Left lung (tissue), 4 donors: ENCODE measurements at regions not wholly inside any gene's neighbourhood (a gene's known extent, or its start where the extent isn't known, plus 50 kb on each side); places are given as distances from the start of the nearest gene placed in this dataset.

ENCODE experiments used
- ATAC-seq: fragments of 200-7000 bp; cut with Tn5 transposase; one replicate; pipeline ENCODE4 v1.9.1; 2020; ENCODE audit warnings: moderate library complexity
- DNase-seq, 4 donors: peaks; one replicate each; pipeline ENCODE4 v3.0.0-alpha.2; 2013 to 2020
- H3K27ac ChIP-seq, 2 donors: fragments of 200-600 bp; sonication (generic) in 1 of 2; one replicate each; pipeline versions ENCODE4 v1.5.0 to v1.8.0; 2020 to 2021
- H3K27me3 ChIP-seq, 2 donors: fragments of 200-600 bp; sonication (generic) in 1 of 2; one replicate each; pipeline versions ENCODE4 v1.5.0 to v1.8.0; 2020 to 2021
- H3K36me3 ChIP-seq, 2 donors: fragments of 200-600 bp; sonication (generic) in 1 of 2; one replicate each; pipeline versions ENCODE4 v1.5.0 to v1.8.0; 2020 to 2021
- H3K4me1 ChIP-seq, 2 donors: fragments of 200-600 bp; one replicate each; pipeline ENCODE4 v1.8.0; 2021
- H3K4me3 ChIP-seq, 2 donors: fragments of 200-600 bp; sonication (generic) in 1 of 2; one replicate each; pipeline versions ENCODE4 v1.5.0 to v1.8.0; 2020 to 2021; ENCODE audit warnings: mild to moderate bottlenecking in 1 of 2
- H3K9me3 ChIP-seq, 2 donors: fragments of 200-600 bp; sonication (generic) in 1 of 2; one replicate each; pipeline versions ENCODE4 v1.5.0 to v1.8.0; 2020 to 2021
- intact Hi-C, 2 donors: fragments of 100-400 bp; cut with DNase I; formaldehyde crosslinking; loops; one replicate each; pipeline versions ENCODE4 v1.11.2 to v1.14.2; 2022
- TF ChIP-seq, protein P1 (sequence below), 2 donors: fragments of 200-600 bp; sonication (generic) in 1 of 2; IDR thresholded peaks; one replicate each; pipeline versions ENCODE4 v1.5.0 to v1.8.0; 2021; ENCODE audit warnings: antibody characterized with exemption in 2 of 2
- donor health status: DM: no; HTN: yes; CAD: no.
- donor health status: DM: no; HTN: no; CAD: no.

DNA sequence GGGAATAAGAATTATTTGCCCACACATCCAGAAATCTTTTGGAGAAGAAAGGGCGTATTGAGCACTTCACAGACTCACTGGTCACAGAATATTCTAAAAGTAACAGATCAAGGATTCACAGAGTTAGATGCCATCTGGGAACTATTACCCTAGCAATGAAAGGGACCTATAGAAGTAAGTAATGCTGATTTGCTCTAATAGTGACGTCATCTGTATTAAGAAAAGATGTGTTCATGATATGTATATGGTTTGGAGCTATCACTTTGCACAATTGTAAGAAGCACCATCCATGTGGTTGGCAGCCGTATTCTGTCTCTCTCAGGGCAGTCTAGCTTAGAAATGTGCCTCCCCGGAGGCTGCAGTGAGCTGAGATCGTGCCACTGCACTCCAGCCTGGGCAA lies 52.8 kb upstream of the SV2C start:
- no peaks in the 10 kb centered on the region for H3K4me1 ChIP-seq
- intact Hi-C loops: no loop called here
- no peak overlapping the region for H3K4me3 ChIP-seq
- no peaks in the 10 kb centered on the region for H3K27me3 ChIP-seq
- no peak overlapping the region for H3K27ac ChIP-seq
- ATAC-seq (no peak), DNase-seq (no peak)
- no peaks in the 10 kb centered on the region for H3K36me3 ChIP-seq
- no peaks in the 10 kb centered on the region for H3K9me3 ChIP-seq
- TF ChIP-seq, protein P1, sequence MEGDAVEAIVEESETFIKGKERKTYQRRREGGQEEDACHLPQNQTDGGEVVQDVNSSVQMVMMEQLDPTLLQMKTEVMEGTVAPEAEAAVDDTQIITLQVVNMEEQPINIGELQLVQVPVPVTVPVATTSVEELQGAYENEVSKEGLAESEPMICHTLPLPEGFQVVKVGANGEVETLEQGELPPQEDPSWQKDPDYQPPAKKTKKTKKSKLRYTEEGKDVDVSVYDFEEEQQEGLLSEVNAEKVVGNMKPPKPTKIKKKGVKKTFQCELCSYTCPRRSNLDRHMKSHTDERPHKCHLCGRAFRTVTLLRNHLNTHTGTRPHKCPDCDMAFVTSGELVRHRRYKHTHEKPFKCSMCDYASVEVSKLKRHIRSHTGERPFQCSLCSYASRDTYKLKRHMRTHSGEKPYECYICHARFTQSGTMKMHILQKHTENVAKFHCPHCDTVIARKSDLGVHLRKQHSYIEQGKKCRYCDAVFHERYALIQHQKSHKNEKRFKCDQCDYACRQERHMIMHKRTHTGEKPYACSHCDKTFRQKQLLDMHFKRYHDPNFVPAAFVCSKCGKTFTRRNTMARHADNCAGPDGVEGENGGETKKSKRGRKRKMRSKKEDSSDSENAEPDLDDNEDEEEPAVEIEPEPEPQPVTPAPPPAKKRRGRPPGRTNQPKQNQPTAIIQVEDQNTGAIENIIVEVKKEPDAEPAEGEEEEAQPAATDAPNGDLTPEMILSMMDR (IDR thresholded peaks at IDR 0.05): no peak

DNA sequence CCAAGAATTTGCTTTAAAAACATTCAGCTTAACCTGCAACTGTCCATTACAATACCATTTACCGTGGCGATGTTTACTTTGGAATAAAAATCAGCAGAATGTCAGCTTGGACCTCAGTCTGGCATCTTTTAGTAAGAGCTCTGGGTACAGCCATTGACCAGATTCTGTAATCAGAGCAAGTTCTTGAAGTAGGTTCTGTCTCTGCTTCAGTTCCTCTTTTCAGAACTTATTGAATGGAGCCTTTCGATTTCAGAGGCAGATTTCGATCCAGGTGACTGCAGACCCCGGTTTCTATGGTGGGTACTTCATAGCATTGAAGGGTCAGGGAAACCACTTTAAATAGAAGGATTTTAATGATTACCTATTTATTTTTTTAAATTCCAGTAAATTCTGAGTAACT lies 53.4 kb upstream of the SV2C start:
- TF ChIP-seq, protein P1 (IDR thresholded peaks at IDR 0.05): no peak
- intact Hi-C loops: no loop called here

DNA sequence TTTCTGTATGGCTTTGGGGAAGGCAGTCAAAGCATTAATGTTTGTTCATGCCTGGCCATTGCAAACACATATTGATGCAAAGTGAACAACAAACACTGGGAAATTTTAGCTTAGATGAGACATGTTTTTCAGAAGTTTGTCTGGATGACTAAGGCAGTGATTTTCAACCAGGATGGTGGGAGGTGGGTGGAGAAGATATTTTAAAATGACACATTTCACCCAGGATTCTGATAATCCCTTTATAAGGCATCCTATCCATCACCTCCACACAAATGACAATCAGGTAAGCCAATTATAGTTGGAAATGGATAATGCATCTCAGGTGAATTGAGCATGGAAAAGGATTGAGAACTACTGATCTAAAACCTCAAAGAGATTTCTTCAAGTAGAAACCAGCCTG lies 57.4 kb upstream of the SV2C start:
- TF ChIP-seq, protein P1 (IDR thresholded peaks at IDR 0.05): no peak
- intact Hi-C loops: no loop called here
- H3K4me3 ChIP-seq: no peak overlapping the region

More for the DNA sequence above, 53.4 kb upstream of the SV2C start:
- Histone ChIP-seq H3K9me3 (no peaks in the 10 kb centered on the region), H3K27me3 (no peaks in the 10 kb centered on the region), H3K4me1 (no peaks in the 10 kb centered on the region), H3K27ac (no peak overlapping the region), H3K4me3 (no peak overlapping the region), H3K36me3 (no peaks in the 10 kb centered on the region)
- no peak for DNase-seq
- no peak for ATAC-seq

DNA sequence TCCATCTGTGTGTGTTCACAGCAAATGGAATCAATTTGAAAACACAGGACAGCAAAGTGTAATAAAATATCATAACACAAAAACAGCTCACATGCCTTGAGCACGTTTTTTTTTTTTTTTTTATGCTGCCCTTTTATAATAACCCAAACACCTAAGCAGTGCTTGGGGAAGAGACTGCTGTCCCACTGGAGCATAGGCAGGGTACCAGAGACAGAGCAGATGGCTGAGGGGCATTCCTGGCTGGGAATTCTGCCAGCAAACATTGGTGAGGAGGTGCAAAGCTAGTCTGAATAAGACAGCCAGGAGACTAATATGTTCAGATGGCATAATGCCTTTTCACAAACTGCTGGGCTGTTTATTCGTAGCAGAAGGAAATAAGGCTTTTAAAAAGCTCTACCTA lies 58.1 kb upstream of the SV2C start:
- no peaks in the 10 kb centered on the region for H3K36me3 ChIP-seq
- H3K4me1 ChIP-seq: no peaks in the 10 kb centered on the region
- no peaks in the 10 kb centered on the region for H3K27me3 ChIP-seq
- TF ChIP-seq, protein P1 (IDR thresholded peaks at IDR 0.05): no peak
- no peak overlapping the region for H3K27ac ChIP-seq
- H3K9me3 ChIP-seq: no peaks in the 10 kb centered on the region
- intact Hi-C loops: no loop called here
- no peak for DNase-seq
- H3K4me3 ChIP-seq: no peak overlapping the region
- no peak for ATAC-seq

More for the DNA sequence above, 57.4 kb upstream of the SV2C start:
- H3K27ac ChIP-seq: no peak overlapping the region
- no peak for DNase-seq
- H3K36me3 ChIP-seq: no peaks in the 10 kb centered on the region
- ATAC-seq: no peak
- no peaks in the 10 kb centered on the region for H3K4me1 ChIP-seq
- H3K27me3 ChIP-seq: no peaks in the 10 kb centered on the region
- no peaks in the 10 kb centered on the region for H3K9me3 ChIP-seq

DNA sequence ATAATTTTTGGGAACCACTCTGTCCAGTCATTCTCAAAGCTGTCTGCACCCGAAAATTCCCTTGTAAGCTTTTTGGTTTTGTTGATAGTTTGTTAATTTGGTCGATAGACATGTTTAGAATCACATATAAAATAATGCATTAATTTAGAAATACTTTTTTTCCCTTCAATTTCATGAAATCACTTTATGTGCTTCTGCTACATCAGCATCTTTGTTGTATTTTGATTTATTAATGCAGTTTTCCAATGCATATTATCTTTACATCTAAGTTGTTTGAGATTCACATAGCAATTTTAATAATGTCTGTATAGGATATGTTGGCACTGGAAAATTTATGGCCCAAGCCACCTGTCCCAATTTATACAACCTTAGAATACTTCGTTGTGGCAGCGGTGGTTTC lies 60.6 kb upstream of the SV2C start:
- no peaks in the 10 kb centered on the region for H3K27me3 ChIP-seq
- ATAC-seq (no peak), DNase-seq (no peak)
- H3K27ac ChIP-seq: no peak overlapping the region
- H3K9me3 ChIP-seq: no peaks in the 10 kb centered on the region
- no peaks in the 10 kb centered on the region for H3K4me1 ChIP-seq
- intact Hi-C loops: no loop called here
- TF ChIP-seq, protein P1 (IDR thresholded peaks at IDR 0.05): no peak
- no peaks in the 10 kb centered on the region for H3K36me3 ChIP-seq
- no peak overlapping the region for H3K4me3 ChIP-seq
